Cardiac fibroblast (primary cell): ENCODE measurements at regions not wholly inside any gene's neighbourhood (a gene's known extent, or its start where the extent isn't known, plus 50 kb on each side); places are given as distances from the start of the nearest gene placed in this dataset.

Source experiments
- DNase-seq, 2 donors: peaks; one replicate each; pipeline versions ENCODE4 v3.0.0 to v3.0.0-alpha.2; 2010; ENCODE audit warnings: low read depth in 2 of 2
- H3K4me3 ChIP-seq, 2 donors: replicated peaks in 1 of 2; 1 replicate in 1 of 2; 2 replicates in 1 of 2; pipeline ENCODE4 v1.5.1; 2011; ENCODE audit warnings: low read depth in 2 of 2, low read length in 2 of 2, mild to moderate bottlenecking in 2 of 2, moderate library complexity in 1 of 2
- CTCF ChIP-seq: IDR thresholded peaks from one replicate; pipeline ENCODE4 v1.5.1; 2011; ENCODE audit warnings: low read depth, mild to moderate bottlenecking, low read length, inconsistent platforms

DNA sequence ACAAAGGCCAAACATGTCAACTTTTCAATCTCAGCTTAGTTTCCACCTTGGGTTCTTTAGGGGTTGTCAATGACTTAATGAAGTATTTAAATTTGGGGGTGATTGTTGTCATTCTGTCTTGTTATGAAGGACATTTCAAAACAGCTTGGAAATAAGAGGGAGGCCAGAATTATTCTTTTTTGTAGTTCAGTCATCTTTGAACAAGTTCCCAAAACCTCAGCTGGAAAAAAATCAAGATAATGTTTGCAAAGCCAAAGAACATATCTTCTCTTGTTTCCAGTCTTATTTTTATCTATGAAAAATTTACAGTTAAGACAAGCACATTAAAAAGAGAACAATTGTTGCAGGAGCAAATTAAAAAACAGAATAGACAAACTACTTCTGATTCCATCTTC lies 612.8 kb downstream of the INSC start:
- no peak overlapping the region for H3K4me3 ChIP-seq
- no peak for DNase-seq
- TF ChIP-seq CTCF = no peak

GRCh38 chr11:15728207-15728606 lies 613.5 kb downstream of the INSC start:
- no peak overlapping the region for H3K4me3 ChIP-seq
- no peak for DNase-seq
- TF ChIP-seq CTCF = no peak

GRCh38 chr11:15730263-15730994 lies 615.7 kb downstream of the INSC start:
- no peak for DNase-seq
- no peak for TF ChIP-seq CTCF
- no peak overlapping the region for H3K4me3 ChIP-seq

- no peak for TF ChIP-seq CTCF
- H3K4me3 ChIP-seq = no peak overlapping the region
- no peak for DNase-seq
These were observed 616.3 kb downstream of the INSC start for GRCh38 chr11:15730995-15731385.

GRCh38 chr11:15735706-15736105 lies 620.6 kb downstream of the SOX6 start:
- no peak overlapping the region for H3K4me3 ChIP-seq
- no peak for DNase-seq
- no peak for TF ChIP-seq CTCF

DNA sequence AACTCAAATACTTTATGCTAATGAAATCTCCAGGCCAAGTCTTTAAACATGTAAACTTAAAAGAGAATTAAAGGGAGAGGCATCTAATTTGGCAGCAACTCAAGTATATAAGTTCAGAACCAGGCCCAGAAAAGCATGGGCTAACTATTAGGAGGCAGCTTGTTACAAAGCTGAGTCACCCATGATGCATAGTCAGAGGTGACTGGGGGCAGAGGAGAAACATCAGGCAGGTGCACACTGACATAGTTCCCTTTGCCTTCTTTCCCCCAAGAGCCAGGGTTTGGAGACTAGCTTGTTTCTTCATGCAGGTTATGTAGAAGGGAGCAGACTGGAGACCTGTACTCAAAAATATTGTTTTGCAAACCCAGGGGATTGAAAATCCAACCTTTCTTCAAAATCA lies 619.0 kb downstream of the SOX6 start:
- peak in 1 of 2 donors; percentile 16 for DNase-seq
- no peak for TF ChIP-seq CTCF
- no peak overlapping the region for H3K4me3 ChIP-seq

DNA sequence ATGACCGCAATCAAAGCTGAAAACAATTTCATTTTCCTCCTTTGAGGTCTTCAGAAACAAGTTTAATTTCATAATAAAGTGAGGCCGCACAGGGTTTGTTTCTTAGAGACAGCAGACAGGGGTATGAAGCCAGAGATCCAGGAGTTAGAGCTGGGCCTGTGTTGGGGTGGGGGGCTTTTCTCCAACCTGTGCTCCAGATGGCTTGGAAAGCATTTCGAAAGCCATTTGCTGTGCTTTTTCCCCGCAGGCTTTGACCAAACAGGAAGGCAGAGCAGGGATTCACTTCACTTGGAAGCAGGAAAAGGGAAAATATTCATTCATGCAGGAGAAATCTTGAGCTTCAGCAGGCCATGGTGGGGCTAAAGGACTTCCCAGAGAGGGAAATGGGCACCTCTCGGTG lies 617.4 kb downstream of the SOX6 start:
- no peak for DNase-seq
- no peak overlapping the region for H3K4me3 ChIP-seq
- no peak for TF ChIP-seq CTCF
